Glomerular visceral epithelial cell (primary cell): ENCODE measurements at regions not wholly inside any gene's neighbourhood (a gene's known extent, or its start where the extent isn't known, plus 50 kb on each side); places are given as distances from the start of the nearest gene placed in this dataset.
A peak's percentile ranks its signal among the peaks of the same experiment; 100 is the strongest.
"Not testable (repeated sequence)": the region's sequence is repeated elsewhere in the genome, so short reads cannot be mapped to it uniquely, and the experiment has no call there.

Source experiments
- DNase-seq: peaks from one replicate; pipeline ENCODE4 v3.0.0-alpha.2; 2016; ENCODE audit errors: extremely low spot score

GRCh38 chr6:102763891-102764290 is 1370.4 kb downstream of the GRIK2 start:
- DNase-seq, result no peak

GRCh38 chr6:102761872-102762271 is 1368.4 kb downstream of the GRIK2 start:
- no peak for DNase-seq

- no peak for DNase-seq
These were observed 1365.9 kb downstream of the GRIK2 start for GRCh38 chr6:102759415-102759814.

GRCh38 chr6:102758536-102758935 is 1365.0 kb downstream of the GRIK2 start:
- DNase-seq, result not testable (repeated sequence)

- no peak for DNase-seq
These were observed 1355.9 kb downstream of the GRIK2 start for GRCh38 chr6:102749210-102749971.

GRCh38 chr6:102746941-102747340 is 1353.4 kb downstream of the GRIK2 start:
- DNase-seq, result no peak

GRCh38 chr6:102742754-102743356 is 1349.3 kb downstream of the GRIK2 start:
- DNase-seq, result no peak

GRCh38 chr6:102742028-102742427 is 1348.5 kb downstream of the GRIK2 start:
- DNase-seq, result no peak

- DNase-seq, result peak; percentile 20
These were observed 1343.4 kb downstream of the GRIK2 start for GRCh38 chr6:102736941-102737368.

- no peak for DNase-seq
These were observed 1339.4 kb downstream of the GRIK2 start for GRCh38 chr6:102732898-102733297.

- DNase-seq, result not testable (repeated sequence)
These were observed 1328.6 kb downstream of the GRIK2 start for GRCh38 chr6:102722086-102722485.

- no peak for DNase-seq
These were observed 1324.4 kb downstream of the GRIK2 start for GRCh38 chr6:102717737-102718456.

- DNase-seq, result no peak
These were observed 1323.7 kb downstream of the GRIK2 start for GRCh38 chr6:102717252-102717651.

- no peak for DNase-seq
These were observed 1307.5 kb downstream of the GRIK2 start for GRCh38 chr6:102701019-102701418.

- DNase-seq, result no peak
These were observed 1293.0 kb downstream of the GRIK2 start for GRCh38 chr6:102686461-102686860.

- no peak for DNase-seq
These were observed 1286.9 kb downstream of the GRIK2 start for GRCh38 chr6:102680413-102680812.

- DNase-seq, result no peak
These were observed 1286.4 kb downstream of the GRIK2 start for GRCh38 chr6:102679865-102680264.

GRCh38 chr6:102677225-102677624 is 1283.7 kb downstream of the GRIK2 start:
- DNase-seq, result no peak

- no peak for DNase-seq
These were observed 1277.2 kb downstream of the GRIK2 start for GRCh38 chr6:102670735-102671134.

- DNase-seq, result no peak
These were observed 1269.3 kb downstream of the GRIK2 start for GRCh38 chr6:102662851-102663250.

GRCh38 chr6:102660303-102660702 is 1266.8 kb downstream of the GRIK2 start:
- DNase-seq, result no peak

GRCh38 chr6:102655823-102656222 is 1262.3 kb downstream of the GRIK2 start:
- no peak for DNase-seq

GRCh38 chr6:102641426-102641825 is 1247.9 kb downstream of the GRIK2 start:
- no peak for DNase-seq
